HG02678 (cell line): ENCODE measurements at regions not wholly inside any gene's neighbourhood (a gene's known extent, or its start where the extent isn't known, plus 50 kb on each side); places are given as distances from the start of the nearest gene placed in this dataset.

Experiments
- ATAC-seq: cut with Tn5 transposase; IDR thresholded peaks from one replicate; pipeline ENCODE4 v1.9.1; 2021; ENCODE audit warnings: mild to moderate bottlenecking, moderate library complexity; ENCODE audit not compliant: unreplicated experiment

- ATAC-seq: no peak
These were observed 117.1 kb upstream of the GOLIM4 start for GRCh38 chr3:168212664-168213285.

- ATAC-seq: no peak
These were observed 109.7 kb upstream of the GOLIM4 start for GRCh38 chr3:168205451-168205850.

GRCh38 chr3:168197162-168197561 lies 101.4 kb upstream of the GOLIM4 start:
- ATAC-seq: no peak

GRCh38 chr3:168191856-168192255 lies 96.1 kb upstream of the GOLIM4 start:
- ATAC-seq: no peak

- no peak for ATAC-seq
These were observed 91.5 kb upstream of the GOLIM4 start for GRCh38 chr3:168187233-168187632.

- ATAC-seq: no peak
These were observed 90.7 kb upstream of the GOLIM4 start for GRCh38 chr3:168186293-168186983.

- no peak for ATAC-seq
These were observed 88.0 kb upstream of the GOLIM4 start for GRCh38 chr3:168183774-168184173.

- no peak for ATAC-seq
These were observed 73.0 kb upstream of the GOLIM4 start for GRCh38 chr3:168168743-168169142.

- peak; percentile 86 for ATAC-seq
These were observed 69.9 kb upstream of the GOLIM4 start for GRCh38 chr3:168165390-168166269.

GRCh38 chr3:168162172-168162571 lies 66.4 kb upstream of the GOLIM4 start:
- ATAC-seq: no peak

GRCh38 chr3:168161696-168162095 lies 66.0 kb upstream of the GOLIM4 start:
- ATAC-seq: no peak

GRCh38 chr3:168157903-168158302 lies 62.2 kb upstream of the GOLIM4 start:
- no peak for ATAC-seq

GRCh38 chr3:168157099-168157700 lies 61.5 kb upstream of the GOLIM4 start:
- ATAC-seq: no peak

GRCh38 chr3:168156479-168156878 lies 60.8 kb upstream of the GOLIM4 start:
- ATAC-seq: peak; percentile 46

- ATAC-seq: no peak
These were observed 59.6 kb upstream of the GOLIM4 start for GRCh38 chr3:168155303-168155702.

- ATAC-seq: no peak
These were observed 58.4 kb upstream of the GOLIM4 start for GRCh38 chr3:168154089-168154488.

GRCh38 chr3:168152149-168152548 lies 56.4 kb upstream of the GOLIM4 start:
- ATAC-seq: no peak
